IMR-90 (cell line): ENCODE measurements at regions not wholly inside any gene's neighbourhood (a gene's known extent, or its start where the extent isn't known, plus 50 kb on each side); places are given as distances from the start of the nearest gene placed in this dataset.

Source experiments
- CEBPB ChIP-seq: IDR thresholded peaks from 2 replicates; pipeline ENCODE4 v1.6.1; 2012; ENCODE audit warnings: low read depth, low read length, improper control_type of control experiment
- CTCF ChIP-seq: conservative IDR thresholded peaks from 2 replicates; pipeline ENCODE4 v1.5.1; 2012; ENCODE audit warnings: mild to moderate bottlenecking, low read depth, low read length, improper control_type of control experiment
- MAFK ChIP-seq: IDR thresholded peaks from 2 replicates; pipeline ENCODE4 v1.6.1; 2012; ENCODE audit warnings: low read depth, low read length, improper control_type of control experiment
- MAZ ChIP-seq: IDR thresholded peaks from 2 replicates; pipeline ENCODE4 v1.6.1; 2012; ENCODE audit warnings: low read depth, mild to moderate bottlenecking, low read length, improper control_type of control experiment, moderate library complexity, borderline replicate concordance
- NFE2L2 ChIP-seq: fragments of 150-350 bp; IDR thresholded peaks from 2 replicates; pipeline ENCODE4 v1.6.1; 2016; ENCODE audit warnings: low read depth, mild to moderate bottlenecking, low read length
- POLR2A ChIP-seq: IDR thresholded peaks from 2 replicates; pipeline ENCODE4 v1.6.1; 2012; ENCODE audit warnings: mild to moderate bottlenecking, low read depth, low read length
- RAD21 ChIP-seq: IDR thresholded peaks from 2 replicates; pipeline ENCODE4 v1.6.1; 2012; ENCODE audit warnings: low read length, improper control_type of control experiment
- RCOR1 ChIP-seq: IDR thresholded peaks from 2 replicates; pipeline ENCODE4 v1.6.1; 2012; ENCODE audit warnings: mild to moderate bottlenecking, low read length, improper control_type of control experiment; ENCODE audit not compliant: insufficient replicate concordance
- SMC3 ChIP-seq: fragments of 150-350 bp; IDR thresholded peaks from 2 replicates; pipeline ENCODE4 v1.6.1; 2016; ENCODE audit warnings: low read depth, mild to moderate bottlenecking, antibody characterized with exemption, low read length, moderate library complexity

GRCh38 chr6:140355476-140355875 is 981.0 kb upstream of the CITED2 start:
- TF ChIP-seq CTCF (no peak), CEBPB (no peak), MAZ (no peak), NFE2L2 (no peak), SMC3 (no peak), POLR2A (no peak), MAFK (no peak), RAD21 (no peak), RCOR1 (no peak)
